IPS-NIHi7 (cell line): ENCODE measurements at regions not wholly inside any gene's neighbourhood (a gene's known extent, or its start where the extent isn't known, plus 50 kb on each side); places are given as distances from the start of the nearest gene placed in this dataset.
A peak's percentile ranks its signal among the peaks of the same experiment; 100 is the strongest.
"Not testable (repeated sequence)": the region's sequence is repeated elsewhere in the genome, so short reads cannot be mapped to it uniquely, and the experiment has no call there.

Experiments
- DNase-seq: peaks from one replicate; pipeline ENCODE4 v3.0.0; 2012; ENCODE audit warnings: mixed read lengths; ENCODE audit errors: extremely low spot score

GRCh38 chr6:1230689-1231605, 81.0 kb upstream of the FOXQ1 start:
- no peak for DNase-seq

GRCh38 chr6:1230281-1230680, 81.6 kb upstream of the FOXQ1 start:
- no peak for DNase-seq

DNA sequence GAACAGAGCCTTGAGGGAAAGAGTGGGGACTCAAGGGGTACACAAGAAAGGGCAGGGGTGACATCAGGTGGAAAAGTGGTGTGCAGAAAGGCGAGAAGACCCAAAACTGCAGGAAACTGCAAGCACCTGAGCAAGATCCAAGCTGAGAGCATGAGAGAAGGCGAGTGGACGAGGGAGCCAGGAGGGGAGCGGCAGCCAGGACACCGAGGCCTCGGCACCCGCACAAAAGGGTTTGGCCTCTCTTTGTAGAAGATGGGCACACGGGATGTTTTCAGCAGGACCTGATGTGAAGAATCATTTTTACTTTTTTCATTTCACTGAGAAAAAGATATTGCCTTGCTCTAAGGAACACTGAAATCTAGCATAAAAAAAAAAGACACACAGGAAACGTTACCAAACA, 82.1 kb upstream of the FOXQ1 start:
- no peak for DNase-seq

GRCh38 chr6:1229301-1229700, 82.6 kb upstream of the FOXQ1 start:
- no peak for DNase-seq

GRCh38 chr6:1228754-1229191, 83.1 kb upstream of the FOXQ1 start:
- DNase-seq = no peak

DNA sequence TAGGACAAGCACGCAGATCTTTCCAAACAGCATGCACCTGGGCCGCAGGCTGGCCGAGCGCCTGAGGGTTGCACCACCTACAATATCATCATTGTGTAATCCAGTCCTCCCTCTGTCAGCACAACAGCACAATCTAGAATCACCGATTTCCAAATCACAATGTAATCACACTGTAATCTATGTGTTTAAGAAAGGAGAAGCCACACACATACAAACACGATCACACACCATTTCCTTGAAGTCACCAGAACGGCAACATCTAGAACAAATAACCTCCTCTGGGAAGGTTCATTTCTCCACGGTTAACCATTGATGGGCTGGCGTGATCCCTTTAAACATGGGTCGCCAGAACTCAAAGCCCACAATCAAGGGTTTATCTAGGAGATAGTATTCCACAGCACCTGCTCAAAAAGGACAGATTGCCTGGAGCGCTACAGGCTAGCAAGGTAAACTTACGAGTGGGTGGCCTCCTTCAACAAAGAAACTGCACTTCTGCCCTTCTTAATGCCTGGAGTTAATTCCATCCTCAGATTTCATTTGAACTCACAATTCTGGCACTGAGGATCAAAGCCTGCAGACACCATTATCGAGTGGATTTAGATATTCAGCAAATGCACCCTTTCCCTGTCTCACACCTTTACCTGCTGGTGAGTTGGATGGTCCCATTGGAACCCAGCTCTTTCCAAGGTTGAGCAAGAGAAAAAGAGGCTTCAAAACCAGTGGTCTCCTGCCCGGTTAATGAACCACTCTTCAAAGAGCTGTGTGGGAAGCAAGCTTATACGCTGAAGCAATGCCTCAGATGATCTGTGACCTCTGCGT, 83.8 kb upstream of the FOXQ1 start:
- no peak for DNase-seq

GRCh38 chr6:1227600-1227934, 84.3 kb upstream of the FOXQ1 start:
- no peak for DNase-seq

DNA sequence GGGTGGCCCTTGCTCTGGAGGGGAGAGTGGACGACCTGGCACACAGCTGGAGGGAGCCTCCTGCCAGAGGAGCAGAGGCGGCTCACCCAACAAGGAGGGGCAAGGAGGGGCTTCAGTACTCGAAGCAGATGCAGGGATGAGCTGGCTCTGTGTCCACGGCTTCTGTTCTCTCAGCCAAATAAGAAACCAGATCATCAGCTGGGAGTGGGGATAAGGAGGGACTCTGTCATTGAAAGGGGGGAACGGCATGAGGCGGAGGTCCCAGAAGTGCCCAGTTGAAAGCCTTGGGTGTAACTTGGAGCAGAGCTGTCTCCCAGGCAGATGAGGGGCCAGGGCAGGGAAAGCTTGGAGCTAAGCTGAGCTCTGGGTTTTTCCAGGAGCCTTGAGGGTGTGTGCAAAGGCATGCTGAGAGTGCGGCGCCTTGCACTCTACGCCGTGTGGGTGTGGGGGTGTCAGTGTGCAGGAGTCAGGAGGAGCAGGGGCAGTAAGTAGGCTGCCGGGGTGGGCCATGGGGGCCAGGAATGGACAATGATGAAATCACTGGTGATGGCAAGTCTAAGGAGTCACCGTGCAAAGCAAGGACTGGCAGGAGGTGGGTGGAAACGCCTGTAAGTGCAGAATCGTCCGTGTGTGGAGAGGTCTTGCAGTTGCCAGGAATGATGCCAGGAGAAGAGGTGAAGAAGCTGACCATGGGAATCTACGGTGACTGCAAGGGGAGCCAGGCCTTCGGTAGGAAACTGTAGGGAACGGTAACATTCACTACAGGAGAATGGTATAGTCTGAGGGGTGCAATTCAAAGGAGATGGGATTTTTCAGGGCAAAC, 85.4 kb upstream of the FOXQ1 start:
- peak; percentile 8 for DNase-seq

- DNase-seq = no peak
These were observed 87.4 kb upstream of the FOXQ1 start for GRCh38 chr6:1224514-1224913.

GRCh38 chr6:1222728-1223595, 88.9 kb upstream of the FOXQ1 start:
- no peak for DNase-seq

DNA sequence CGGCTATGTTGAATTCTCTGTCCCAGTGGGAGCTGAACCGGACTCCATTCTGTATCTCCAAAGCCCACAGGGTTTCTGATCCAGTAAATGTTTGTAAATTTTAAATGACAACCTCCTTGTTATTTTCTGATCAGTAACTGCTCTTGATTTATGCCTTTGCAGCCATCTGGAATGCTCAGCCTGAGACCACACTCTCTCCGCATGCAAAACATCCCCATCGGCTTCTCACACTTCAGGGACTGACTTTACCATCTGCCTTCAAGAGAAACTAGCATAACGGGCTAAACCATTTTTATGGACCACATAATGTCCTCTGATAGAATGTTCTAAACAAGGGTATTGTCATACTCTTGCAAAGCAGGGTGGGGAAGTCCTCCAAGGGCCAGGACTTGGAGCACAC, 94.5 kb upstream of the FOXQ1 start:
- DNase-seq = no peak

DNA sequence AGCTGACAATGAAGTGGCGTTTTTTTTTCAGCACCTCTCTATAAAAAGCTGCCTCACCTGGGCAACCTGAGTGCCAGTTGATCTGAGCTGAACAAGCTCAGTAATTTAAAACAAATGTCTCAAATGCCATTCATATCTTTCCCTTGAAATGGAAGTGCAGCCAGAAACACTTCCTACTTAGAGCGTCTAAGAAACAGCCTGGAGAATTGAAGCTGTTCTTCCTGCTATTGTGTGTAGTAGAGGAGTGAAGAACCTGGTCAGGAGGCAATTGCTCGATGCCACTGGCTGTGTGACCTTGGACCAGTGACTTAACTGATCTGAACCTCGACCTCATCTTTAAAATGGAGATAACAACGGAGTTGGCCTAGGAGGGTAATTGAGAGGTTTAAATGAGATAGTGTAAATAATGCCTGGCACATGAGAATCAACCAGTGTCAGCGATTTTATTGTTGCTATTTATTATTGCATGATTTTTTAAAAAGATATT, 95.4 kb upstream of the FOXQ1 start:
- no peak for DNase-seq

DNA sequence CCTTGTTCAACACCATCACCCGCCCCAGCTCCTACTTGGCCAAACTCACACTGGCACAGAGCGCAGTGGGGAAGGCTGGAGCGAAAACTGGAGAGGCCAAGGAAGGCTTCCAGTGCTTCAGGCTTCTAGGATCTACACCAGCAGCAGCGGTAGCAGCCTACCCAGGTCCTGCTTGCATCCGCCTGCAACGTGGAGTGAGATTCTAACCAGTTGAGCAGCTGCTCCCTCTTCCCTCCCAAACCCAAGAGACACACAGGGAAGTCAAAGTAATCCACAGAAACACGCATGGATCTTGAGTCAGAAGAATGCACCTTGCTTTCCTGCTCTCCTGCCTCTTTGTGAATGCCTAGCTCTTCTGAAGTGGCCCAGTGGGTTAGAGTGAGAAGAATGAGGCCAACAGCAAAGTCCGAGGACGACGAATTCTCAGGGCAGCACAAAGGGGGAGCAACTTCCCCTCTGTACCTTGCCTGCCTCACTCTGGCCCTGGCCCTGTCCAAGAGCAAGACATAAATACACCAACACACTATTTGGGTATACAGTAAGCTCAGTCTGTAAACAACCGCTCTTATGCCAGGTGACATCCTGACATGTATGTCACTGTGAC, 95.9 kb upstream of the FOXQ1 start:
- DNase-seq = no peak

DNA sequence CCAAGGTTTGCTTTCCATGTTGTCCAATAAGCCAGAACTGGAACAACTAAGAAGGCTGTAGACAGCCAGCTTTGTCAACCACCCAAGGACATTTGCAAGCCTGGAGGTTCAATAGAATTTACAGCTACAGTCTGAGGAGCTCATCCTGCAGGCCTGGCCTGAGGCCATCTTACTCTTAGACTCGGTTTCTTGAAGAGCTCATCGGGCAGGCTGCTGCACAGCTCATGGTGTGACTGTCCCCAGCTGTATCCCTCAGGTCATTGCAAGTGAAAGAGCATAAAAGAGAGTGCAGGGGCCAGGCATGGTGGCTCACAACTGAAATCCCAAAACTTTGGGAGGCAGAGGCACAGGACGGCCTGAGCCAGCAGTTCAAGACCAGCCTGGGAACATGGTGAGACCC, 96.9 kb upstream of the FOXQ1 start:
- no peak for DNase-seq

DNA sequence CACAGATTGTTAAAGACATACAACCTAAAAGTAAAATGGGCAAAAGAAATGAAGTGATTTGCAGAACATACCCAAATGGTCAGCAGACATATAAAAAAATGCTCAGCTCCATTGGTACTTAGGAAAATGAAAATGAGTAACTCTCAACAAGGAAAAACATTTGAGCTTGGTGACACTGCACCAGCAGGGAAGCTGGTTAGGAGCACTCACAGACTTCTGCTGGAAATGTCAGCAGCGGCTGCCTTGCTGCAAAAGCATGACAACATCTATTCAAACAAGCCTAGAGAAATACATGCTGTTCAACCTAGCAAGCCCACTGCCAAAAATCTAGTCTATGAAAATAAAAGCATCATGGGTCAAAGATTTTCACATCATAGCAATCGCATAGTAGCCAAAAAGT, 99.0 kb upstream of the FOXQ1 start:
- no peak for DNase-seq

DNA sequence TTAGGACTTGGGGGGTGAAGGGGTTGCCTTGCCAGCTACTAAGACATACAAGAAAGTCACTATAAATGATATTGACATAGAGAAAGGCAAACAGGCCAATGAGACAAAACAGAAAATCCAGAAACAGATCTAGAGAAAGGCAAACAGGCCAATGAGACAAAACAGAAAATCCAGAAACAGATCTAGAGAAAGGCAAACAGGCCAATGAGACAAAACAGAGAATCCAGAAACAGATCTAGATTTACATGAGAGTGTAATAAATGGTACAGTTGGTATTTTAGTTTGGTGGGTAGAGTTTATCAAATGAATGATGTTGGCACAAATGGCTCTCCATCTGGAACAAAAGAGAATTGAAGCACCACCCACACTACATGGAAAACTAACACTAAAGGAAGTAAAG, 99.8 kb upstream of the FOXQ1 start:
- not testable (repeated sequence) for DNase-seq

DNA sequence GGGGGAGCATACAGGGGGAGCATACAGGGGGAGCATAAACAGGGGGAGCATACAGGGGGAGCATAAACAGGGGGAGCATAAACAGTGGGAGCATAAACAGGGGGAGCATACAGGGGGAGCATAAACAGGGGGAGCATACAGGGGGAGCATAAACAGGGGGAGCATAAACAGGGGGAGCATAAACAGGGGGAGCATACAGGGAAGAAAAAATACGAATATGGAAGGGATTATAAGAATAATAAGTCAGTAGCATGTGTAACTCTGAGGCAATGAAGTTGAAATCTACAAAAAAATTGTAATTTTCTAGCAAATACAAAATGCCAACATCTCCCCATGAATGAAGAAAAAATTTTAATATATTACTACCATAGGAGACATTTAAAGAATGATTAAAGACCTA, 101.3 kb upstream of the FOXQ1 start:
- not testable (repeated sequence) for DNase-seq

- DNase-seq = no peak
These were observed 103.0 kb upstream of the FOXQ1 start for GRCh38 chr6:1208876-1209275.

GRCh38 chr6:1203546-1203945, 108.4 kb upstream of the FOXQ1 start:
- no peak for DNase-seq

DNA sequence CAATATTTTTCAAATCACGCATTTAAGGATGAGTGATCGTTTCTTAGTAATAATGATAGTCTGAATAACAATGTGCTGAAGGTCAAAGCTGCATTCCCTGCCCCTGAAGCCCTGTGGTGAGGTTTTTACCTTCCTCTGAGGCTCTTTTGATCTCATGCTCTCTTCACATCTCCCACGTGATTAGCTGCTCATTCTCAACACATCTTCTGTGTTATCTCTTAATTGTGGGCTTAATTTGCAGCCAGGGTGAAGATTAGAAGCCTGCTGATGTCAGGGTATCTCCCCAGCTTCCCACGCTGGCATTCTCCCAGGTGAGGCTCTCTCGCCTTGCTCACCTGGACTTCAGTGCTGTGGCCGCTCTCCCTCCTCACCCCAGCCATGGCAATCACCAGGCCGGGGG, 109.7 kb upstream of the FOXQ1 start:
- DNase-seq = no peak
